ENCODE measurements at regions not wholly inside any gene's neighbourhood (a gene's known extent, or its start where the extent isn't known, plus 50 kb on each side); places are given as distances from the start of the nearest gene placed in this dataset.

DNA sequence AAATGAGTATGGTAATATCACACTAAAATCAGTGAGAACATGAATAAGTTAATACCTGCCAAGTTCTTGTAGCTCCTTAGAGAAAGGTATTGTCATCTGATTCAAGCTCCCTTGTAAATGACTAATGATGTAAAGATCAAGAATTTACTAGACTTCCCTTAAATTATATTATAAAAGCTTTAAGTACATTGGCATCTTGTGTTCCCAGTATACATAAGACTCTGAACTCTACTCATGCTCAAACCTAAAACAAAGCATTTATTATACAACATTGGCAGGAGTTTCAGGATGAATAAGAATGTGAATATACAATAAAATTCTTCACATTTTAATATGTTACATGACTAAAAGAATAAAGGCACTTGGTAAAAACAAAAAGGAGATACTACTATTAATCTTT is 126.8 kb upstream of the UNC5C start (continued):
- TF ChIP-seq, protein P1, sequence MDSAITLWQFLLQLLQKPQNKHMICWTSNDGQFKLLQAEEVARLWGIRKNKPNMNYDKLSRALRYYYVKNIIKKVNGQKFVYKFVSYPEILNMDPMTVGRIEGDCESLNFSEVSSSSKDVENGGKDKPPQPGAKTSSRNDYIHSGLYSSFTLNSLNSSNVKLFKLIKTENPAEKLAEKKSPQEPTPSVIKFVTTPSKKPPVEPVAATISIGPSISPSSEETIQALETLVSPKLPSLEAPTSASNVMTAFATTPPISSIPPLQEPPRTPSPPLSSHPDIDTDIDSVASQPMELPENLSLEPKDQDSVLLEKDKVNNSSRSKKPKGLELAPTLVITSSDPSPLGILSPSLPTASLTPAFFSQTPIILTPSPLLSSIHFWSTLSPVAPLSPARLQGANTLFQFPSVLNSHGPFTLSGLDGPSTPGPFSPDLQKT (IDR thresholded peaks at IDR 0.05; ENCODE audit: borderline replicate concordance, low read depth, low read length): no peak
- no peak for TF ChIP-seq ZBTB44 (tag by site-specific recombination; IDR thresholded peaks at IDR 0.05)
- TF ChIP-seq ZFP37 (tag by site-specific recombination; IDR thresholded peaks at IDR 0.05): no peak

DNA sequence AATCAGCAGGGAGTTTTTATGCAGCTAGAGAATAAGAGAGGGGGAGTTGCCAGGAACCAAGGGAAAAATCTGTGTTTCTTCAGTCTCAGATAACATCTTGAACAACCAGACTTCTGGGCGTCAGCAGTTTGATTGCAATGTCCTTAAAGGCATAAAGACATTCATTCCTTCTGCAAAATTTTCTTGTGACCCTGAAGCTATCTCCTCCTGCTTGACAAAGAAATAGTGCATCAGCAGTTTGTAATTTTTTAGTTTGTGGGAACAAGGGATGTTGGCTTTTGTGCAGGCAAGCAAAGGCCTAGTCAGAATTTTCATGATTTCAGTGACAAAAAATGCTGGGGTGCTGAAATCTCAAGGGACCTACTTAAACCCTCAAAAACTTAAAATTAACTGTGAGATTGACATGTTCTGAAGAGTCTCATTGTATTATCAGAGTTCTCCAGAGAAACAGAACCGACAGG is 125.8 kb upstream of the UNC5C start:
- H3K4me3 ChIP-seq (ENCODE audit: low read depth, low read length): no peak overlapping the region
- H3K9me3 ChIP-seq (ENCODE audit: control insufficient read depth, insufficient read depth, low read depth, low read length): no peaks in the 10 kb centered on the region
- no peak overlapping the region for H3K27ac ChIP-seq (ENCODE audit: extremely low read depth, low read depth, low read length)
- POLR2A ChIA-PET: no interaction called here
- H3K36me3 ChIP-seq (ENCODE audit: control insufficient read depth in 2 of 2, insufficient read depth in 1 of 2, low read length in 2 of 2): no peaks in the 10 kb centered on the region
- H3K4me1 ChIP-seq (ENCODE audit: control insufficient read depth, insufficient read depth, low read length): no peaks in the 10 kb centered on the region
- CTCF ChIA-PET: no interaction called here
- TF ChIP-seq ZNF341 (tag by site-specific recombination; IDR thresholded peaks at IDR 0.05; ENCODE audit: low read depth) (no peak), BCL6B (tag by site-specific recombination; IDR thresholded peaks at IDR 0.05) (no peak), ZNF16 (tag by site-specific recombination; IDR thresholded peaks at IDR 0.05; ENCODE audit: low read depth) (no peak), HOXD13 (CRISPR knock-in tag; IDR thresholded peaks at IDR 0.05; ENCODE audit: borderline replicate concordance) (no peak), YY2 (tag by site-specific recombination; IDR thresholded peaks at IDR 0.05) (no peak), ZNF677 (tag by site-specific recombination; IDR thresholded peaks at IDR 0.05) (no peak), ZNF121 (tag by site-specific recombination; IDR thresholded peaks at IDR 0.05) (no peak), ZBTB21 (tag by site-specific recombination; IDR thresholded peaks at IDR 0.05) (no peak), RBAK (tag by site-specific recombination; IDR thresholded peaks at IDR 0.05) (no peak), ZSCAN4 (tag by site-specific recombination; IDR thresholded peaks at IDR 0.05) (no peak), PRDM2 (tag by site-specific recombination; IDR thresholded peaks at IDR 0.05; ENCODE audit: borderline replicate concordance) (no peak), ZNF629 (tag by site-specific recombination; IDR thresholded peaks at IDR 0.05) (no peak), ZNF501 (tag by site-specific recombination; IDR thresholded peaks at IDR 0.05) (no peak), ZNF175 (tag by site-specific recombination; IDR thresholded peaks at IDR 0.05) (no peak), ZNF350 (tag by site-specific recombination; IDR thresholded peaks at IDR 0.05) (no peak)
- TF ChIP-seq, protein P2, sequence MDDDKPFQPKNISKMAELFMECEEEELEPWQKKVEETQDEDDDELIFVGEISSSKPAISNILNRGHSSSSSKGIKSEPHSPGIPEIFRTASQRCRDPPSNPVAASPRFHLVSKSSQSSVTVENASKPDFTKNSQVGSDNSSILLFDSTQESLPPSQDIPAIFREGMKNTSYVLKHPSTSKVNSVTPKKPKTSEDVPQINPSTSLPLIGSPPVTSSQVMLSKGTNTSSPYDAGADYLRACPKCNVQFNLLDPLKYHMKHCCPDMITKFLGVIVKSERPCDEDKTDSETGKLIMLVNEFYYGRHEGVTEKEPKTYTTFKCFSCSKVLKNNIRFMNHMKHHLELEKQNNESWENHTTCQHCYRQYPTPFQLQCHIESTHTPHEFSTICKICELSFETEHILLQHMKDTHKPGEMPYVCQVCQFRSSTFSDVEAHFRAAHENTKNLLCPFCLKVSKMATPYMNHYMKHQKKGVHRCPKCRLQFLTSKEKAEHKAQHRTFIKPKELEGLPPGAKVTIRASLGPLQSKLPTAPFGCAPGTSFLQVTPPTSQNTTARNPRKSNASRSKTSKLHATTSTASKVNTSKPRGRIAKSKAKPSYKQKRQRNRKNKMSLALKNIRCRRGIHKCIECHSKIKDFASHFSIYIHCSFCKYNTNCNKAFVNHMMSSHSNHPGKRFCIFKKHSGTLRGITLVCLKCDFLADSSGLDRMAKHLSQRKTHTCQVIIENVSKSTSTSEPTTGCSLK (tag by site-specific recombination; IDR thresholded peaks at IDR 0.05): no peak
- TF ChIP-seq, protein P3, sequence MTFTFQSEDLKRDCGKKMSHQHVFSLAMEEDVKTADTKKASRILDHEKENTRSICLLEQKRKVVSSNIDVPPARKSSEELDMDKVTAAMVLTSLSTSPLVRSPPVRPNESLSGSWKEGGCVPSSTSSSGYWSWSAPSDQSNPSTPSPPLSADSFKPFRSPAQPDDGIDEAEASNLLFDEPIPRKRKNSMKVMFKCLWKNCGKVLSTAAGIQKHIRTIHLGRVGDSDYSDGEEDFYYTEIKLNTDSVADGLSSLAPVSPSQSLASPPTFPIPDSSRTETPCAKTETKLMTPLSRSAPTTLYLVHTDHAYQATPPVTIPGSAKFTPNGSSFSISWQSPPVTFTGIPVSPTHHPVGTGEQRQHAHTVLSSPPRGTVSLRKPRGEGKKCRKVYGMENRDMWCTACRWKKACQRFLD (tag by site-specific recombination; IDR thresholded peaks at IDR 0.05): no peak
- TF ChIP-seq, protein P4, sequence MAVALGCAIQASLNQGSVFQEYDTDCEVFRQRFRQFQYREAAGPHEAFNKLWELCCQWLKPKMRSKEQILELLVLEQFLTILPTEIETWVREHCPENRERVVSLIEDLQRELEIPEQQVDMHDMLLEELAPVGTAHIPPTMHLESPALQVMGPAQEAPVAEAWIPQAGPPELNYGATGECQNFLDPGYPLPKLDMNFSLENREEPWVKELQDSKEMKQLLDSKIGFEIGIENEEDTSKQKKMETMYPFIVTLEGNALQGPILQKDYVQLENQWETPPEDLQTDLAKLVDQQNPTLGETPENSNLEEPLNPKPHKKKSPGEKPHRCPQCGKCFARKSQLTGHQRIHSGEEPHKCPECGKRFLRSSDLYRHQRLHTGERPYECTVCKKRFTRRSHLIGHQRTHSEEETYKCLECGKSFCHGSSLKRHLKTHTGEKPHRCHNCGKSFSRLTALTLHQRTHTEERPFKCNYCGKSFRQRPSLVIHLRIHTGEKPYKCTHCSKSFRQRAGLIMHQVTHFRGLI (tag by site-specific recombination; IDR thresholded peaks at IDR 0.05): no peak

Measured in HEK293 (cell line).